GM12875 (cell line): ENCODE measurements at regions not wholly inside any gene's neighbourhood (a gene's known extent, or its start where the extent isn't known, plus 50 kb on each side); places are given as distances from the start of the nearest gene placed in this dataset.

ENCODE experiments used
- H3K4me3 ChIP-seq: one replicate; pipeline ENCODE4 v1.5.1; 2011; ENCODE audit warnings: low read depth, low read length, control low read depth
- TF ChIP-seq, protein P1 (sequence below): IDR thresholded peaks from 2 replicates; pipeline ENCODE4 v1.5.1; 2011; ENCODE audit warnings: low read depth, mild to moderate bottlenecking, control low read depth, inconsistent platforms, low read length, moderate library complexity, borderline replicate concordance; ENCODE audit not compliant: insufficient read depth

- TF ChIP-seq, protein P1, sequence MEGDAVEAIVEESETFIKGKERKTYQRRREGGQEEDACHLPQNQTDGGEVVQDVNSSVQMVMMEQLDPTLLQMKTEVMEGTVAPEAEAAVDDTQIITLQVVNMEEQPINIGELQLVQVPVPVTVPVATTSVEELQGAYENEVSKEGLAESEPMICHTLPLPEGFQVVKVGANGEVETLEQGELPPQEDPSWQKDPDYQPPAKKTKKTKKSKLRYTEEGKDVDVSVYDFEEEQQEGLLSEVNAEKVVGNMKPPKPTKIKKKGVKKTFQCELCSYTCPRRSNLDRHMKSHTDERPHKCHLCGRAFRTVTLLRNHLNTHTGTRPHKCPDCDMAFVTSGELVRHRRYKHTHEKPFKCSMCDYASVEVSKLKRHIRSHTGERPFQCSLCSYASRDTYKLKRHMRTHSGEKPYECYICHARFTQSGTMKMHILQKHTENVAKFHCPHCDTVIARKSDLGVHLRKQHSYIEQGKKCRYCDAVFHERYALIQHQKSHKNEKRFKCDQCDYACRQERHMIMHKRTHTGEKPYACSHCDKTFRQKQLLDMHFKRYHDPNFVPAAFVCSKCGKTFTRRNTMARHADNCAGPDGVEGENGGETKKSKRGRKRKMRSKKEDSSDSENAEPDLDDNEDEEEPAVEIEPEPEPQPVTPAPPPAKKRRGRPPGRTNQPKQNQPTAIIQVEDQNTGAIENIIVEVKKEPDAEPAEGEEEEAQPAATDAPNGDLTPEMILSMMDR = no peak
- no peak overlapping the region for H3K4me3 ChIP-seq
Measured at GRCh38 chr13:107339209-107339608, 771.3 kb upstream of the ARGLU1 start.

GRCh38 chr13:107332188-107332587 is 764.3 kb upstream of the ARGLU1 start:
- no peak overlapping the region for H3K4me3 ChIP-seq
- TF ChIP-seq, protein P1 = no peak

DNA sequence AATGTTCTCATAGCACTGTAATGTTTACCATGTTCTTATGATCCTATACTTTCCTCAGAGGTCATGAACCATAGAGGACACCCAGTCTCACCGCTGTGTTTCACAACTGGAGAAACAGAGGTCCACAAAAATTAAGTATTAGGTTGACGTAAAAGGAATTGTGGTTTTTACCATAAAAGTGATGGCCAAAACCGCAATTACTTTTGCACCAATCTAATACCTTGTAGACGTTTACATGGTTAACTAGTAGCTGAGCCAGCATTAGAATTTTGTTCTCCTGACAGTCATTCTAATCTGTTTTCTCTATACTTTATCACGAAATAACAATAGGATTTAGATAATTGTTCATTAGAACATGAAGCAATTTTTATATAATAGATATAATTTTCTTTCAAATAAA is 763.4 kb upstream of the ARGLU1 start:
- H3K4me3 ChIP-seq = no peak overlapping the region
- TF ChIP-seq, protein P1 = no peak

GRCh38 chr13:107330484-107330883 is 762.5 kb upstream of the ARGLU1 start:
- TF ChIP-seq, protein P1 = no peak
- no peak overlapping the region for H3K4me3 ChIP-seq

- TF ChIP-seq, protein P1 = no peak
- H3K4me3 ChIP-seq = no peak overlapping the region
Measured at GRCh38 chr13:107329991-107330390, 762.1 kb upstream of the ARGLU1 start.

DNA sequence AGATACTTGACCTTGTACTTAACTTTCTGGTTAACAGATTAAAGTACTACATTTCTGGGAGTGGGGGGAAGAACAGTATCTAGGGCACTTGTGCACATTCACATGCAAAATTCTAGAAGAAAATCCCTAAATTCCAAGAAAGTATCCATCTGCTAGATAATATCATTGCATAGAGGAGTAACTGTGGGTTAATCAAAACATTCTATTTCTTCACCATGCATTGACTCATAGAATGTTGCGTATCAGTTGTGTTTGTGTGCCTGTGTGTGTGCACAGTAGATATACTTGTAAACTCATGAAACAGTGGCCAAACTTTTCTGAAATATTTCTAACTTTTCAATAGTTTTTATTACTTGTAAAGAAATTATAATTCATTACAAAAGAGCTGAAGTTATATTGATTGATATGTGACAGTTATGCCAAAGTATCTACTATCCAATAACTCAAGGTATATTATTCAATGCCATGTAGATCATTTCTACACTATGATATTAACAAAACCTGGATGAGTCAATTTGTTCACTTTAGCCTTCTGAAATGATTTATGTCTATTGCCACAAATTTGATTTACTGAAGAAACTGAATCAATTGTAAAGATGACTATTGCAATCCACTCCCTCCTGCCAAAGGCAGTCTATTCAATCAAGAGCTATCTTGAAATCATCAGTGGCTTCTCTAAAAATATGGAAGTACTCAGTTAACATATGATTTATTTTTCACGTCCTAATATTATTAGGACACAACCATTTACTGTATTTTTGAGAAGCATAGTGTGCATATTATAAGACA is 756.7 kb upstream of the ARGLU1 start:
- TF ChIP-seq, protein P1 = no peak
- no peak overlapping the region for H3K4me3 ChIP-seq

- no peak overlapping the region for H3K4me3 ChIP-seq
- TF ChIP-seq, protein P1 = no peak
Measured at GRCh38 chr13:107322228-107322627, 754.3 kb upstream of the ARGLU1 start.
